Stimulated activated CD8-positive, alpha-beta memory T cell treated with anti-CD3 and anti-CD28 coated beads, Interleukin-15, amount 100 ng/mL, for 4 hours (primary cell): ENCODE measurements at regions not wholly inside any gene's neighbourhood (a gene's known extent, or its start where the extent isn't known, plus 50 kb on each side); places are given as distances from the start of the nearest gene placed in this dataset.
"Not testable (repeated sequence)": the region's sequence is repeated elsewhere in the genome, so short reads cannot be mapped to it uniquely, and the experiment has no call there.

Experiments used
- DNase-seq, 2 donors: peaks; one replicate each; pipeline ENCODE4 v3.0.0-alpha.2; 2020; ENCODE audit warnings: low read depth in 2 of 2

DNA sequence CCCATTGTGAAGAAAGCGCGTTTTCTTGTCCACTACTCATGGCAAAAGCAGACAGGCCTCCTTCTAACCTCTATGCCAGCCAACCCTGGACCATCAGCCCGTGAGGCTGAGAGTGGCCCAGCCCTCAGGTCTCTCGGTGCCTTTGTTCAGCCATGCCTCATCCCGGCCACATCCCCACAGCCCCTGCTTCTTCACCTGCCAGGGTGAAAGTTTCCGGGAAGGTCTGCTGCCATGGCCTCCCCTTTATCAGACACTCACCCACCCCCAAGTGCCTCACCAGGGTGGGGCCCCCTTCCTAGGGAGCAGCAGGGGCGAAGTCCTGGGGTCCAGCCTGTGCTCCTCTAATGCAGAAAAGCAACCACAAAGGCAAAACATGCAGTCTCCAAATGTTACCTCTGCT is 478.4 kb upstream of the SALL3 start:
- no peak for DNase-seq

DNA sequence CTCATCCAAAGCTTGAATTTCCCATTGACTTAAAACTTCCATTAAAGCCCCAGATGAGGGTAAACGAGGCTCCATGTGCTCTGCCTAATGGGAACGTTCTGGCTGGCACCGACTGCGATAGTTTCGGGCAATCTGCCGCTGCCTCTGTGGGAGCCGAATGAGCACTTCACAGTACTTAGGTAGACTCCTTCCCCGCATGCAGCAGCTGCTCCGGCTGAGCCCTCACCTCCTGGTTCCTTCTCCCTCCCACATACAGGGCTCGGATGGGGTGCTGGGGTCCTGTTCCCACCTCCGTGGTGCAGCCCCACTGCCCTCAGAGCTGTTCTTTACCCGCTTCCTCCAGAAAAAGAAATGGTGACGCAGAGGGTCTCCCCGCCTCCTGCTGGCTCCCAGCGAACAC is 476.5 kb upstream of the SALL3 start:
- DNase-seq = no peak

DNA sequence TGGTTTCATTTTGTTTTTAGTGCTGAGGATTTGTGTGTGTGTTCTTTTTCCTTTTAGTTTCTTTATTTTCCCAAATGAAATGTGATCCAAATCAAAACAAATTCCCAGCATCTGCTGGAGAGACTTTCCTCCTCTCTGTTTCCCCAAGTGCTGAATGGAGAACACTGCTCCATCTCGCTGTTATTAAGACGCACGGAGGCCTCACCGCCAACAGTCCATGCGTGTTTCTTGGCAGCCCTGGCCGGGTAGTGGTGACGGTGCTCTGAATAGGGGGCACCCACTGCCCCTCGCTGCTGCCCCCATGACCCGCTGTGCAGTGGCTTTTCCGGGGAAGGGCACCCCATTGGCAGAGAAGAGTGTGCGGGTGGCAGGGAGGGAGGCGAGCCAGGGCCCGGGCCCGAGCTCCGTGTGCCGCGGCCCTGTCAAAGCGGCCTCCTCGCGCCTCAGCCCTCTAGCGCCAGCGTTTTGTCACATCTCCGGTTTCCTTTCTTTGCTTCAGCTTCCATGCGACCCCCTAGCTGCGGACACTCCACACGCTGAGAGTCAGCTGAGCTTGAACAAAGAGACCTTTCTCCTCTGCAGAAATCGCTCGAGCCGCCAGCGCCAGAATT is 473.7 kb upstream of the SALL3 start:
- DNase-seq = no peak

DNA sequence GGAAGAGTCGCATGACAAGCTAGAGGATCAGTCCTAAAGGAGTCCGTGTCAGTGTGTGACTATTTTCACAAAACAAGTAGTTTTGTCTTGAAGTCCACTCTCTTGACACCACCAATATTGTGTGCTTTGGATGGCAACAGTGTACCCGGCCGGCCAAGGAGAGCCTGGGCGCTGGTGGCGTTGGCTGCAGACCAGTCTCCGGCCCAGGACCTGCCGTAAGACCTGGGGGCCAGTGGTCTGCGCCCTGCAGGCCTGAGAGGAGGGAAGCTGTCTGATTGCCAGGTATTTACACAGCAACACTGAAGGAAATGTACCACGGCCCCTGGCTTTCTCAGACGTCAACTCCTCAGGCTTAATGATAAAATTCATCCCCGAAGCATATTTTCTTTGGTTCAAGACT is 472.4 kb upstream of the SALL3 start:
- no peak for DNase-seq

DNA sequence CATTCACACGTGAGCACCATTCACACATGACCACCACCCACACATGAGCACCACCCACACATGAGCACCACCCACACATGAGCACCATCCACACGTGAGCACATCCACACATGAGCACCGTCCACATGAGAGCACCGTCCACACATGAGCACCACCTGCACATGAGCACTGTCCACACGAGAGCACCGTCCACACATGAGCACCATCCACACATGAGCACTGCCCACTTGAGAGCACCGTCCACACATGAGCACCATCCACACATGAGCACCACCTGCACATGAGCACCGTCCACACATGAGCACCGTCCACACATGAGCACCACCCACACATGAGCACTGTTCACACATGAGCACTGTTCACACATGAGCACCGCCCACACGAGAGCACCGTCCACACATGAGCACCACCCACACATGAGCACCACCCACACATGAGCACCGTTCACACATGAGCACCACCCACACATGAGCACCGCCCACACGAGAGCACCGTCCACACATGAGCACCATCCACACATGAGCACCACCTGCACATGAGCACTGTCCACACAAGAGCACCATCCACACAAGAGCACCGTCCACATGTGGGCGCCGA is 471.3 kb upstream of the SALL3 start:
- DNase-seq = not testable (repeated sequence)

DNA sequence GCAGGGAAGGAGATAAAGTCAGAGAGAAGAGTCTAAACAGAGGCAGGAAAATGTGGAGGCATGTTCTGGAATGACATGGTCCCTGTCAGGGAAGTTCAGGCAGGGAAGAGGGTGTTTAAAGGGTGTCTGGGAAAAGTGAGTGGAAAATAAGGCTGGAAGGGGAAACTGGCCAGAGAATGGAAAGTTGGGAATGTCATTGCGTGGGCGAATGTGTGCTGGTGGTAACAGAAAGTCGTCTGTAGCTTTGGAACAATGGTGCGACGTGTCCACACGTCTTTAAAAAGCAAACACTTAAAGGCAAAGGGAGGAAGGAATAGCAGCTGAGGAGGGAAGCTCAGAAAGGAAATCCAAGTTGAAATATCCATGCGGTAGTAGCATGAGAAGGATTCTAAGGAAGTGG is 469.5 kb upstream of the SALL3 start:
- no peak for DNase-seq

DNA sequence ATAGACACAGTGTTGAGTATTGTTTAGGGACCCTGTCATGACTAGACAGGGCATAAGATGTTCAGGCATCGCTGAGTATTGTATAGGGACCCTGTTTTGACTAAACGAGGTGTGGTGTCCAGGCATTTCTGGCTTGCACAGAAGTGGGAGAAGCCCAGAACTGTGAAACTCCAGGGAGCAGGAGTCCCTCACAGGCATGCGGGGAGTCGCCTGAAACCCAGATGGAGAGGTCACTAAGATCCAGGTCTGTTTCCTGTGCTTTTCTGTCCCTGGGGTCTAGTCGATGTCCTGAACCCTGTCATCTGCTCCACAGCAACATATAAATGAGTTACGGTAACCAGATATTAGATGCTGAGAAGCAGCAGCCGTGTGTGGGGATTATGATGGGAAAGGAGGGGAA is 469.0 kb upstream of the SALL3 start:
- DNase-seq = no peak

DNA sequence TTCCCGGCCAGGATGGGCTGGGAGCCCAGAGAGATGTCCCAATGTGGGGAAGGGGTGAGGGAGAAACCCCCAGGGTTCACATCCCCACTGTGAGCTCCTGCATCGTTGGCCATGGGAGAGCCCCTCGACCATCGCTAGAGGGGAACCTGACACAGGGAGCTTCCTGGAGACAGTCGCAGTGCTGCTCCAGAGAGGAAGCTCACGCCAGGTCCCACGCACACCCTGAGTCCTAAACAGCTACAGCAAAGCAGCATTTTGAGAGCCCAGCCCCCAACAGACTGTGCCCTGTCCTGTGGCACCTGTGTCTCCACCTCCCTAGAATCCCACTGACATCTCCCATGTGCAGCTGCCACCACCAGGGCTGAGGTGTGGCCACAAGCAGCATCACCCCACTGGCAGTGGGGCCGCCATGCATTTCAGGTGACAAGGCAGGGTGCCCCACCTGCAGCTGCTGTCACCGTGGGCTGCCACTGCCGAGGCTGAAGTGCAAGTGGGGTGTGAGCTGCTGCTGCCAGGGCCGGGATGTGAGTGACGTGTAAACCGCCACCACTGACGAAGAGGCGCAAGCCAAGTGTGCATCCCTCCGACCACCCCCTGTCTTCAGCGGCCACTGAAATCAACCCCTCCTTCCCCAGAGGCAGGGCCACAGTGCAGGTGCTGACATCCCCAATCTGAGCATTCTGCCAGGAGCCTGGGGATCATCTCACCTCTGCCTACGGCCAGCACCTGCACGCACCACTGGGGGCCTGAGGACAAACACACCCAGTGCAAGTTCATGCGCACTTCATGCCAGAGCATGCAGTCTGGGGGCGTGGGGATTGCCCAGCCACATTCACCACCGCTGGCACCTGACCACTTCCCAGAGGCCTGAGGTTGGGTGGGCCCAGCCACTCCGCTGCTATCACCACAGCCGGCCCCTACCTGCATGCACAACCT is 467.7 kb upstream of the SALL3 start:
- DNase-seq = no peak

DNA sequence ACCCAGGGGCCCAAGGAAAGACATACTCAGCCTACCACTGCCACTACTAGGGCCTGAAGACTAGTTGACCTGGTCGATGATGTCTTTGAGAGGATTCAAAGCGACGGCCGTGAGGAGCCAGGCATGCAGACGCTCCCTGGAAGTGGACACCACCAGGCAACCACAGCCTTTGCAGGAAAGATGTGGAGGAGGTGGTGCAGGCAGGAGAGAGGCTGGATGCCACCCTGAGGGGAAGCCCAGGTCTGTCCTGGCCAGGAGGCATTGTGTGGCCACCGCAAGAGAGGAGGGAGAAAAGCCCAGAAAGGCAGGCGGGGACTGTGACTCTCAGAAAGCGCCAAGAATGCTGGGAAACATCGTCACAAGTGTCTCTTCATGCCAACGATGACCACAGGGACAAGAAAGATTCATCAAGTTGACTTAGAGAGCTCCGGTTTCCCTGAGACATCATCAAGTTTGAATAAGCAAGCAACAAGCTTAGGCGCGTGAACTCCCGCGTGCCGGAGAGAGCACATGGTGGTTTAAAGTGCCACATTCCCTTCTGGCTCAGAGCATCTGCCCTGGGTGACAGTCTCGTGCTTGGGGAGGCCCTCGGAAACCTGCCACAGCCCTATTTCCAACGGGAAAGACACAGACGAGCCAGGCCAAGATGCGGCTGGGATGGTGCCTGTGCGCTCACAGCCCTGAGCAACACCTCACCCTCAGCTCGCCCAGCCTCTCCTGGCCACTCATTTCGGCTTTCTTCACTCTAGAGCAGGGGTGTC is 464.5 kb upstream of the SALL3 start:
- no peak for DNase-seq

DNA sequence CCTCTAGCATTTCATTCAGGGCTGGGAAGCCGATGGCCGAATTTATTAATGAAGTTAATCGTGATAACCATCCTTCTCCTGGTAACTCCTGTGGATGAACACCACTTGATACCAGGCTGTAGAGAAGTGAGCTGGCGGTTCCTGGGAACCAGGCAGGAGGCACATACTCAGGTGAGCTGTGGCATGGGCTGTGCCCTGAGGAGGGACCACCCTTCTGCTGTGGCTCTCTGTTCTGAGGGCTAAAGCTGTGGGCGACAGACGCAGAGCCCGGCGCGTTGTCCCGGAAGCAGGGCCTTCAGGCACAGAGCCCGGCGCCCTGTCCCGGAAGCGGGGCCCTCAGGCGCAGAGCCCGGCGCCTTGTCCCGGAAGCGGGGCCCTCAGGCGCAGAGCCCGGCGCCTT is 462.3 kb upstream of the SALL3 start:
- no peak for DNase-seq

DNA sequence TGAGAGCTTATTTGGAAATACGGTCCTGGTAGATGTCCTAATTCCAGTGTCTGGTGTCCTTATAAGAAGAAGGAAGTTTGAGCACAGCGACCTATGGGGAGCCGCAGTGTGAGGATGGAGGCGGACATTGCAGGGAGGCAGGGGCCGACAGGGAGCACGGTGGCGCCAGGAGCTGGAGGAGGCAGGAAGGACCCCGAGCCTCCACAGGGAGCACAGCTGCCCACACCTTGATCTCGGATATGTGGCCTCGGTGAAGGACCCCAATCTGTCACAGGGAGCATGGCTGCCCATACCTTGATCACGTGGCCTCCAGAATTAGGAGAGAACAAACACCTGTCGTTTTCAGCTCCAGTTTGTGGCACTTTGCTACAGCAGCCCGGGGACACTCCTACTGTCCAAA is 461.6 kb upstream of the SALL3 start:
- no peak for DNase-seq

DNA sequence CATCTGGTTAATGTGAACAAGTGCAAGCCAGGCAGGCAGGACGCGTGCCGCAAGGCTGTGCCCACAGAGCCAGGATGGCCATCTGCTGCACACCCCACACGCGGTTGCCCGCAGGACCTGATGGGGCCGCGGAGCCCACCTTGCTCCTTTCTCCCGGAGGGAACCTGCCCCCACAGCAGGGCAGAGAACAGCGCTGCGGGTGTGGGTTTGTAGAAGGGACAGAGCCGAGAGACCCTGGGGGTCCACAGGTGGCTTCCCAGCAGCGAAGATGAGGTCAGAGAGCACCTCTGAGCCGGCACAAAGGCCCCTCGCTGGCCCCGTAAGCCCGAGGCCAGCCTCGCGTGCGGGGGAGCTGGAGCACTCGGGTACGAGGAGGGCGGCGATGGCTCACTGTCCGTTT is 460.8 kb upstream of the SALL3 start:
- DNase-seq = no peak

DNA sequence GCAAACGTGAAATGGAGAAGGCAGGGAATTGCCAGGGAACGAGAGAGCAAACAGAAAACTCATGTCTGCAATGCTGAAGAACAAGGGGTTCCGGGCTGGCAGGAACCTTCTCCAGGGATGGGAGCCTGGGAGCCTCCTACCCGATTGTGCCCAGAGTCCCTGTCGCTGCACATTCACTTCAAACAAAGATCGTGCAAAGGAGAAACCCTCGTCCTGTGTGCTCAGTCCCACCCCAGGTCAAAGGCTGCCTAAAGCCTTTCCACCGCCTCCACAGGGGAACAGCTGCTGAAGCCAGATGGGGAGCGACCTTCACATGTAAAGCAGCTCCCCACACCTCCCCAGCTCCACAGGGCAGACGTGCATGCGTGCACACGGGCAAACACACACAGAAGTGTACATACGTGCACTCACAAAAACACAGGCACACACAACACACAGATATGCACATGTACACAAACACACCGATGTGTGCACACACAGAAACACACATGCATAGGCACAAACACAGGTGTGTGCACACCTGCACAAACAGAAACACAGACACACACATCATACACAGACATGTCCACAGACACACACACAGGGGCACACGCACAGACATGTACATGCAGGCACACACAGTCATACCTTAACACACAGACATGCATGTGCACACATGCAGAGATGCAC is 460.1 kb upstream of the SALL3 start:
- no peak for DNase-seq

DNA sequence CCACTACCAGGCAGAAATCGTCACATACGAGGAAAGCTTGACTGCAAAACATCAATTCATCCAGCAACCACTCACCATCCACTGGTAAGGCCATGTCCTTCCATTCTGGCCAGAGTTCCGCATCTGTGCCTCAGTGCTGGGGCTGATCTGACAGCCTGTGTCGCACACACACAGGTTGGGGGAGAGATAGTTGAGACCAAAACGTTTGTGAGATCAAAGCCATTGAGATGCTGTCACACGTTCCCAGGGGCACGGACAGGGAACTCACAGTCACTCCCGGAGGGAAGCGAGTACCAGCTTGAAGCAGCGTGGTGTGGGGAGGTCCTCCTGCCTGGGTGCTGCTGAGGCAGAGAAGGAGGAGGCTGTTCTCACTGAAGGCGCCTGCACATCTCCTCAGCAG is 458.5 kb upstream of the SALL3 start:
- DNase-seq = no peak

DNA sequence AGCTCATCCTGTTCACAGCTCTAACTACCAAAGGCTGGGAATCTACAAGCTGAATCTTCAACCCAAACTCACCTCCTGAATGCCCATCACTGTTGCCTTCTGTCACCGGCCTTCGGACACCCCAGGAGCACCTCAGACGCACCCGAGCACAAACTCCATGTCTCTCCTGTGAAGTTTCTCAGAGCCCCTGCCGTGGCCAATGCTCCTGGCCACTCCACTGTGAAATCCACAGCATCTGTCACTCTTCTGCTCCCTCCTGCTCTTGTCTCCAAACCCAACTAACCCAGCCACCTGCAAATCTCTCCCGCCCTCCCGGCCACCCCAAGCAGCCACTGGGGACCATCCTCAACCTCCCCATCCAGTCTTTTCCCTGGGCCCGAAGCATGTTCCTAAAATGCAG is 457.9 kb upstream of the SALL3 start:
- no peak for DNase-seq

DNA sequence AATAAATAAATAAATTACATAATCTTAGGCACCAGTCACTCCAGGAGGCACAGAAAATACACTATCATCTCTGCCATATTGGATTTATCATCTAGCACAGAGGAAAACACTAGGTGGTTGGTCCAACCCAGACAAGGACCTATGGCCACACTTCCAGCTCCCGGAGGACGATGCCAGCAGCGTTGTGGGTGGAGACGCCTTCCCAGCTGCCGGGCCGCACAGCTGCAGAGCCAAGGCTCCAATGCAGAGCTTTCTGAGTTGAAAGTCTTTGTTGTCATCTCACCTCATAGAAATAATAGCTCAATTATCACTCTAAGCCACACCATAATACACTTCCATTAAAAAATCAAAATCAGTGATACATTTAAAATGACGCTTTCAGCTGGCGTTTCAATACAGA is 457.1 kb upstream of the SALL3 start:
- DNase-seq = no peak

DNA sequence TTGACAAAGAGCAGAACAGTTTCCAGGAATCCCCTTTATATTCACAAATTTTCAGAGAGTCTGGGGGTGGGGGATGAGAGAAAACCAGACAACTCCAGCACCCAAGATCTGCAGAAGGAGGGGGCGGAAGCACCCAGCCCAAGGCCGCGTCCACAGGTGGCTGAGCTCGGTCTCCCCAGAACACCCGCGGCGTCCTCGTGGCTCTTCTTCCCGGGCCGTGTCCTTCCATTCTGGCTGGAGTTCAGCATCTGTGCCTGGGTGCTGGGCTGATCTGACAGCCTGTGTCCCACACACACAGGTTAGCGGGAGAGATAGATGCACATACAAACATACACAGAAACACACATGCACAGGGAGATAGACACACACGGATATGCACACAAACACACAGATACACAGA is 455.8 kb upstream of the SALL3 start:
- no peak for DNase-seq

DNA sequence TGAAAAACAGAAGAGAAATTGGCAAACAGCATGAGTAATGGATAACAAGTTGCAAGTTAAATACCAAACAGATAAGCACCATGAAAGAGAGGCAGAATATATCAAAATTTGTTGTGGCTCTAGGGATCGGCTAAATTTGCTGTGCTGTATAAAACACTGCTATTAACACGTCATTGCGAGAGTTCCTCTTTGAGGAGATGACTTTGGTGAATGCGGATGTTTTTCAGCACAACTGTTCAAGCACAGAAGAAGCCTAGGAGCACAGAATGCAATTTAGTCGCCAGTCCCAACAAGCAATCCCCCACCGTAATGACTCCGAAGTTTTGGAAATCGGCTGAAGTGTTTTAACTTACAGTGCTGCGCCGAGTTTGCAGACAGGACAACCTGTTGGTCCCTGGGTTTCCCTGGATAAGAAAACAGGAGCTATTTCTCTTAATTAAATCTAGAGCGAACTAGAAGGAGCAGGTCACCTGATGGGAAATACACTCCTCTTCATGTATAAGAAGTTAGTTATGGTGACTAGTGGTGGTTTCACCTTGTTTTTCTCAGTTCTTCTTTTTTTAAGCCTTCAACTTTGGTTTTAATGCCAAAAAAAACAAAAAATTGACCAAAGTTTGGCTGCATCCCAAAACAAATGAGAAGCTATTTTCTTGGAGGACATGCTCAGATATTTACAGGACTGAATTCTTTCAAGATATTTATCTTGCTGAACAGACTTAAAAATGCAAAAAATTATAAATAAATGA is 454.1 kb upstream of the SALL3 start:
- DNase-seq = no peak

DNA sequence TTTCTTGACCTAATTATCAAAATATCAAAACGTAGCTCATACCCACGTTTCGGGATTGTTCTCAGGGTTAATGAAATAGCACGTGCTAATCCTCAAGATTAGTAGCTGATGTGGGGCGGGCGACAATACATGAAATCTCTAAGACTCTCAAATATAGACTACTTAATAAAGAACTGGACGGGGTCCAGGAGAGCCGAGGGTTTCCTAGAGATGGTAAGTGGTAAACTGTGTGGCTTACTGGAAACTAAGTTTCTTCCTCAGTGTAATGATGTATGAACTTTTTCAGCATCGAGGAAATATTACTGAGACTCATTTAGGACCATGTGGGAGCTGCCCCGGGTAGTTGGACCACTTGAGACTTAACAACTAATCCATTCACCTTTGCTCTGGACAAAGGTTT is 453.3 kb upstream of the SALL3 start:
- no peak for DNase-seq

DNA sequence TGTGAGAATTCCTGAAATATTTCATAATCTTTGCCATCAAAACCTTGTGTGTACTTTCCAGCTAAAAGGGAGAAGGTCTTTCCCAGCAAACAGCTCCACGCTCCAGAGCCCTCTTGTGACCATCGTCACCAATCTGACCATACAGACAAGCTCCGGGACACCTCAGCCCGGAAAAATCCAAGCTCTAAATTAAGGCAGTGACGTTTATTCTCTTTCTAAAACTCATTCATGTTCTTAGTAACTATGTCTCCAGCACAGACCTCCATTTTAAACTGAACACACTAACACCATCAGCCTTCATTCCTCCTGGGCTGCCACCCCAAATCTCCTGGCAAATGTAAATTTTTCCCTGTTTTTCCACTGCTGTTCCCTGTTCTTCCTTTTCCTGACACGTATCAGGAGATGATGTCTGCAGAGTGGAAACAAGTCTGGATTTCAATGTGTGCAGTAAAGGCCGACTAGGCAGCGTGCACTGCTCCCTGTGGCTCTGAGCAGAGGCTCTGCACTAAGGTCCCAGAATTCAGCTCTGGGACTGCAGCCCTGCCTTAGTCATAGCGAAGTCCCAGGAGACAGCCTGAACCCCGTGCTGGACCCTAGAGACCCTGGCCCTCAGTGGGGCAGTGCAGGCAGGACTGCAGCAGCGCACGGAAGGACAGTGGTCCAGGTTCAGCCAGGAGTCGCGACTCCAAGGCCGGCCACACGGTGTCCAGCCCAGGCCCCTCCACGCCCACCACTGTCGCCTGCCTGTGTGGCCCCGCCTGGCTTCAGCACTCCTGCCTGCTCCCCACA is 452.5 kb upstream of the SALL3 start:
- no peak for DNase-seq
